GM18502 (cell line): ENCODE measurements at regions not wholly inside any gene's neighbourhood (a gene's known extent, or its start where the extent isn't known, plus 50 kb on each side); places are given as distances from the start of the nearest gene placed in this dataset.
"Not testable (repeated sequence)": the region's sequence is repeated elsewhere in the genome, so short reads cannot be mapped to it uniquely, and the experiment has no call there.

Experiments
- ATAC-seq: cut with Tn5 transposase; IDR thresholded peaks from one replicate; pipeline ENCODE4 v1.9.1; 2021; ENCODE audit warnings: mild to moderate bottlenecking; ENCODE audit not compliant: unreplicated experiment, poor library complexity

DNA sequence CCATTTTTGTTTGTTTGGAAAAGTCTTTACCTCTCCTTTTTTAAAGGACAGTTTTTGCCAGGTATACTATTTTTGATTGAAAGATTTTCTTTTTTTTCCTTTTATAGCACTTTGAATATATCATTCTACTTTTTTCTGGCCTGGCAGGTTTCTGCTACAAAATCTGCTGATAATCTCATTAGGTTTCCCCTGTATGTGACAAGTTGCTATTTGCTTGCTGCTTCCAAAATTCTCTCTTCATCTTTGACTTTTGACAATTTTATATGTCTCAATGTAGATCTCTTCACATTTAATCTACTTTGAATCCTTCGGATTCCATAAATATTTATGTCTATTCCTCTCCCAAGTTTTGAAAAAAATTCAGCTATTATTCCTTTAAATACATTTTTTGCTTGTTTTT, 838.5 kb downstream of the IGSF11 start:
- ATAC-seq, result no peak

DNA sequence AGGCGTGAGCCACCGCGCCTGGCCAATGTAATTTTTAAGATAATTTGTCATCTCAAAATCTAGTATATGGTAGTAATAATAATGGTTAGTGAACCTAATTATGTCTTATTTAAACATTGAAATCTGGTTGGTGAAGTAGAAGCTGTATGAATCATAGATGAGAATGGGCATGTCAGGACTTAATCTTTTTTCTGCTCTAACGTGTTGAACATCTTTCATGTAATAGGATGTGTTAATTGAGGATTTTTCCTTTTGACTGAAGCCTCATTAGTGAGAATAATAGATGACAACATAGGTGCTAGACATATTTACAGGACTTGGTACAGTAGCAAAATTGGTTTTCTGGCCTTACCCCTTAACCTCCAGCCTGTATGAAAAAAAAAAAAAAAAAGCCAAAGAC, 835.6 kb downstream of the IGSF11 start:
- ATAC-seq, result no peak

DNA sequence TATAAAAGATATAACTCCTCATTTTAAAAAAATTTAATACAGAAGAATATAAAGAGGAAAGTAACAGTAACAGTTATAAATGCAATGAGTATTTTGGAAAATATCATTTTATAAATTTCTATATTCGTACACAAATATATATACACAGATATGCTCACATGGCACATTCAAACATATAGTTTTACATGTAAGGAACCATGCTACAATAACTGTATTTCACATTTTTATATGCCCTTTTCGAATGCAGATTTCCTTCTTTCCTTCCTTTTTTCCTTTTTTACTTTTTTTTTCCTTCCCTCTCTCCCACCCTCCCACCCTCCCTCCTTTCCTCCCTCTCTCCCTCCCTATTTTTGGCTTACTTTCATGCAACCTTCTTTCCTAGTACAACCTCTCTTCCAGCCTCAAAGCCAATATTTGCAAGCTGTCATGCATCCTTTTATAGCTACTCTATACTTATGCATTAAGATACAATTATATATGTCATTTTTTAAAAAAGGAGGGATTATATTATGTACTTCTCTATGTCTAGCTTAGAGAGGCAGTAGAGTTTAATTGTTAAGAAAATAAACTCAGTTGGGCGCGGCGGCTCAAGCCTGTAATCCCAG, 830.5 kb downstream of the IGSF11 start:
- no peak for ATAC-seq

- ATAC-seq, result no peak
These were observed 827.4 kb downstream of the IGSF11 start for GRCh38 chr3:118207271-118207670.

DNA sequence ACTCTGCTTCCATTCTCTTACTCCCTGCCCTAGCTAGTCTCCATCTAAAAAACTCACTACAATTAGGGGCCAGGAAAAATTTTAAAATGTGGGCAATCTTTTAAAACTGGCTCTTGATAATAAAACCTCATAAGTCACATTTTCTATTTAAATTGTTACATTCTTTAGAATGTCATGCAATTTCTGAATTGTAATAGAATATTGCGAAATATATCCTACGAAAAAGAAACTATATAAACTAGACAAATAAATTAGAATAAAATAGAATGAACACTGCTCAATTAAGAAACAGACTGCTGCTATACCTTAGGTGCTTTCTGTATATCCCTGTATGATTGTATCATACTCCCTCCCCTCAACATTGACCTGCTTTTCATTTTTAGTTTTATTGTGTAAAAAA, 826.0 kb downstream of the IGSF11 start:
- ATAC-seq, result no peak

DNA sequence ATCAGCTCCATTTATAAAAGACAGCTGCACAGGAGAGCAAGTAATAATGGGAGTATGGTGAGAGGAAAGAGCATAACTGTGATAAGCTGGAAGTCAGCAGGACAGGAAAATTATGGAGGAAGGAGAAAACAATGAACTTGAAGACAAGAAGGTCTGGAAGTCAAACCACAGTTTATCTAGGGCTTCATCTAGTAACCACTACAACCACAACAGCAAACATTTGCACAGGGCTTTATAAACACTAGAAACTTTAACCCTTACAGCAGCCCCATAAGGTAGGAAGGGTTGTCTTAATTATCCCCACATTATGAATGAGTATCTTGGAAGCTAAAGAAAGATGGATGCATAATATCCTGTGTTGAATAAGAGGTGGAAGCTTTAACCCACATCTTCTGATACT, 820.8 kb downstream of the IGSF11 start:
- no peak for ATAC-seq

DNA sequence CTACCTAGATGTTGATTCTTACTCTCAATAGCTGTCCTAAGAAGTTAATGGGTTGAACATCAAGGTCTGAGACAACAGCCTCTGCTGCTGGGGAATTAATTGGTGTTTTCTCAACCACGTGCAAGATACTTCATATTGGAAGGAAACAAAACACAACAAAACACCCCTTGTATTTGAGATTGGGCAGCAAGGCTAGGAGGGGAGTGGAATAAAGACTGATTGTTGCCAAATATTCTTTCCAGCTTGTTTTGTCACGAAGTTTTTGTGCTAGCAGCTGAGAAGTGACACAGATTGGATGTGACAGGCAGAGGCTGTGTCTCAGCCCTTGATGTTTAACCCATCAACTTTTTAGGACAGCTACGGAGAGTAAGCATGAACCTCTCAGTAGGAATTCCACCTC, 808.4 kb downstream of the IGSF11 start:
- ATAC-seq, result no peak

DNA sequence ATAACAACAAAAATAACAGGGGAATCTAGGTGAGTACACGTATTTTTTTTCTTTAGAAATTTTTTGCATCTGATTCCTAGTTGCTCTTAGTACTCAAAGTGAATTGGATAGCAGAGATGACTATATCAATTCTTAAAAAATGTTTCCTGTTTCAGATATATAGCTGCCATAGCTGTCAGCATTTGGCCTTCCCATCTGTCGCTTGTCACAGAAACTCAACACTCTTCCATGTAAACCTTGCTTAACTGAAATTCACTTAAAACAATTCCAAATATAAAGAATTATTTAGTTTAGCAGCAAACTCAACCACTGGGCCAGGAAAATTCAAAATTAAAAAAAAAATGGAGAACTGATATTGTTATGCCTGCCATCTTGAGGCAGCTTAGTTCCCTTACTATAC, 807.5 kb downstream of the IGSF11 start:
- ATAC-seq, result no peak

DNA sequence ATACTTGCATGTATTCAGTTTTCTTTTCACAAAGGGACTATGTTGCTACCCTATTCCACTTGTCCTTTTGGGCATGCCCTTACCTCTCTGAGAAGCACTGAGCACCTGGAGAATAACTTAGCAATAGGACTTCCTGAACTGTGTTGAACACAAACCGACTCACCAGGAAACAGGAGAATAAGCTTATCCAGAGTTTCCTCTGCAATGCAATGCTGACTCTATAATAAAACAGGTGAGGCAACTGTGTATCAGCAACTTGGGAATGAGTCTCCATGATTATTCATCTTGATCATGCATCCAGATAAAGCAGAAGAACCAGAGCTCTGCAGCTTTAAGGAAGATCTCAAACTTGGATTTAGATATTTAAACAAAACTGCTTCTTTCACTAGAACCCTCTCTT, 806.5 kb downstream of the IGSF11 start:
- ATAC-seq, result no peak

- ATAC-seq, result no peak
These were observed 805.5 kb downstream of the IGSF11 start for GRCh38 chr3:118229196-118229595.

DNA sequence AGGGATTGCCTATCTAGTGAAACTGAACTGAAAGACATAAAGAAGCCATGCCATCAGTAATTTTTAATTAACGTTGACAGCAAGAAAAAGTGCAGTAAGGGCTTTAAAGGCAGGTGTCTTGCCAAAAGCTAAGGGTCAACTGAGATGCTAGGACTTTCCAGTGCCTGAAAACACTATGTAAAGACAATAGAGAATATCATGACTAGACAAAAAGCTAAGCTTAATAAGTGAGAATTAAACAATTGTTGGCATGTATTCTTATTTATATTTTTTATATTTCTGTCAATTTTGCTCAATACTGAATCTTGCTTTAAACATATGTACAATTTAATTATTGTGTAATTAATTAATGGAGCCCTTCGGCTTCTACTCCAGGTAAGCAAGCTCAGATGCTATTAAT, 803.1 kb downstream of the IGSF11 start:
- ATAC-seq, result no peak

DNA sequence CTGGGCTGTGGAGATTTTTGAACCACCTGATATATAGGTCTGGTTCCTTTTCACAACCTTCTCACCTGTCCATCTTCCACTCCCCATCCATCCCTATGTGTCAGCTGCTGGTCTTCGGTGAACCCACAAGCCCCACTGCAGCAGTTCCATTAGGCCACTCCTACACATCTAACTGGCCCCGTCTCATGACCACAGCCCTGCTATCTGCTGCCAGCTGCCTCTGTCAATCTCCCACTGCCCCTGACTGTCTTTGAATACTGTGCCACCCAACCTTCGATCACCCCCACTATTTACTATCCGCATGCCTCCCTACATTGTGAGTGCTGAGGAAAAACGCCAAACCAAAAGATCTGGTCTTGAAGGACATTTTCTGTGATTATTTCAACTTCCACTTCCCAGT, 795.4 kb downstream of the IGSF11 start:
- ATAC-seq, result no peak

- no peak for ATAC-seq
These were observed 789.9 kb downstream of the IGSF11 start for GRCh38 chr3:118244761-118245160.

DNA sequence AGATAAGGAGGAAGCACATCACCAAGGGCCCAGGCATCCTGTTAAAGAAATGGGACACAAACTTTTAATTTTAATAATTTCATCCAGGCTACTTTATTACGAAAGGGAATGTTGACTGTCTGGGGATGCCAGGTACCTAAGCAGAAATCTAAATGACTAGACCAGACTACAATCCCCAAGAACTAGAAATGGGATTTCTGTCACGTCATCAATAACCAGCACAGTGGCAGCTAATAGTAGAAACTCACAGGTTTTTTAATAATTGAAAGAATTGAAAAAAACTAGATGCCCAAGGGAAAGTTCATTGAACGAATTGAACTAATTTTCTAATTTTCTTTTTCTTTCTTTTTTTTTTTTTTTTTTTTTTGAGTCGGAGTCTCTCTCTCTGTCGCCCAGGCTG, 789.3 kb downstream of the IGSF11 start:
- no peak for ATAC-seq

- not testable (repeated sequence) for ATAC-seq
These were observed 775.8 kb downstream of the IGSF11 start for GRCh38 chr3:118258850-118259249.

DNA sequence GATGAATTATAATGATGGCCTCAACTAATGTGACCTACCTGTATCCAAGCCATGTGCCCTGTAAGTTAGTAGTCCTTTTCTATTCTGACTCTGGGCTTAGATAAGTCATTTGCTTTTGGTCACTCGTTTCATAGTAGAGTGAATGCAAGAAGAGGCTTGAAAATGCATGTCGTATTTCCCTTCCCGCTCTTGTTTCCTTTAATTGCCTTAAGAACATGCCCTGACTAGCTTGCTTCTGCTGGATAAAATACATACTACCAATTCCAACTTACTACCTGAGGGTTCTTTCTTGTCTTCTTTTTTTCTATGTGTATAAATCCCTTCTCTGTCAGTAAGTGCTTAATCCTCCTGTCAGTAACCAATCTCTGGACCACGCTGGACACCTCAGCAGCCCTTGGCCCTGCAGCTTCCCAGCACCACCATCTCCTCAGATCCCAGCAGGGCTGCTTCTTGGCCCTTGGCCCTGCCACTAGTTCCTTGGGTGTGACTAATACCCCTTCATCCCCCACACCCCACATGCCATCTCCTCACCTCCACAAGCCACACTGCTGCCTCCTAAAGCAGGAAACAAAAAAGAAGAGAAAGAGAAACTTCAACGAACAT, 771.7 kb downstream of the IGSF11 start:
- ATAC-seq, result no peak

- no peak for ATAC-seq
These were observed 767.1 kb downstream of the IGSF11 start for GRCh38 chr3:118267588-118267987.

DNA sequence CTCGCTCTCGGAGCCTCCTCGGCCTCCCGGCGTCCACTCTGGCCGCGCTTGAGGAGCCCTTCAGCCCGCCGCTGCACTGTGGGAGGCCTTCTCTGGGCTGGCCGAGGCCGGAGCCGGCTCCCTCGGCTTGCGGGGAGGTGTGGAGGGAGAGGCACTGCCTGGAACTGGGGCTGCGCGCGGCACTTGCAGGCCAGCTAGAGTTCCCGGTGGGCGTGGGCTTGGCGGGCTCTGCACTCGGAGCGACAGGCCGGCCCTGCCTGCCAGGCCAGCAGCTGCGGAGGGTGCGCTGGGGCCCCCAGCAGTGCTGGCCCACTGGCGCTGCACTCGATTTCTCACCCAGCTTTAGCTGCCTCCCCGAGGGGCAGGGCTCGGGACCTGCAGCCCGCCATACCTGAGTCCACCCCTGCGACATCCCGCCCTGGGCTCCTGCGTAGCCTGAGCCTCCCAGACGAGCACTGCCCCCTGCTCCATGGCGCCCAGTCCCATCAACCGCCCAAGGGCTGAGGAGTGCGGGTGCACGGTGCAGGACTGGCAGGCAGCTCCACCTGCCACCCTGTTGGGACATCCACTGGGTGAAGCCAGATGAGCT, 765.0 kb downstream of the IGSF11 start:
- no peak for ATAC-seq

- no peak for ATAC-seq
These were observed 761.7 kb downstream of the IGSF11 start for GRCh38 chr3:118272991-118273390.

GRCh38 chr3:118277814-118278213, 756.8 kb downstream of the IGSF11 start:
- no peak for ATAC-seq

DNA sequence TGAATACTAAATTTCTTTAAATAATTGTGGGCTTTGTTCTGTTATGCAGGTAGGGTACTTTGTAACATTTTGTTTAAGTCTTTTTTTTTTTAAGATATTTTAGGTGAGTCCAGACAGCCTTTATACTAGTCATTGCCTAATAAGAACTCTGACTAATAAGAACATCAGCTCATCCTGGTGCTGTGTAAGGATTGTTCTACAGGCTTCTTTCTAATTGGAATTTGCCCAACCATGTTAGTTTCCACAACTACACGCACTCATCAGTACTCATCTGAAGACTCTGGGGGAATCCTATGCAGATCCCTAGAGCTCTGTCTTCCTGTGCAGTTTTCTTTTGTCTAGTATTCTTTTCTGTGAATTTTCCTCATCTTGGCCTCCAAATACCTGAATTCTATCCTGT, 741.8 kb downstream of the IGSF11 start:
- ATAC-seq, result no peak

DNA sequence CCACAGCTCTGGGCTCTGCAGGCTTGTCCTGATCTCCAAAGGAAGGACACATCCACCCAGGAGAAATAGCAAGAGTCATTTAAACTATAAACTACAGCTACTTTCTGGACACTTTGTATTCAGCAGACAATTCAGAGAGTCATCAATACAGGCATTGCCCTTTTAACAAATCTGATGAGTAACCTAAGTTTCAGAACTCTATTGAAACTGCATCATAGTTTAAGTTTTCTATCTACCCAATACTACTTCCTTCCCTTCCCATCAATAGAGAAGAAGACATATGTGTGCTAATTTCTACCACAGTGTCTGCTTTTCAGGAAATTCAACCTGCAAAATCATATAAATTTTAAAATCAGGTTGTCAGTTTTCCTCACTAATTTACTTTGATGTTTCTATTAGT, 736.5 kb downstream of the IGSF11 start:
- no peak for ATAC-seq
